Astrocyte of the spinal cord (primary cell): ENCODE measurements at regions not wholly inside any gene's neighbourhood (a gene's known extent, or its start where the extent isn't known, plus 50 kb on each side); places are given as distances from the start of the nearest gene placed in this dataset.

Experiments used
- DNase-seq: peaks from one replicate; pipeline ENCODE4 v3.0.0; 2011; ENCODE audit warnings: low read depth, low spot score
- H3K4me3 ChIP-seq: 2 replicates; pipeline ENCODE4 v1.5.1; 2011; ENCODE audit warnings: low read depth, mild to moderate bottlenecking, low read length, moderate library complexity
- CTCF ChIP-seq: IDR thresholded peaks from 2 replicates; pipeline ENCODE4 v1.5.1; 2012; ENCODE audit warnings: low read depth, mild to moderate bottlenecking, low read length, inconsistent platforms
- in situ Hi-C: cut with HindIII; loops from 2 replicates; pipeline ENCODE4 v1.10.0; 2017; ENCODE audit warnings: low sequenced_read_pairs

- TF ChIP-seq CTCF = no peak
- in situ Hi-C loops = no loop called here
- DNase-seq = no peak
- no peak overlapping the region for H3K4me3 ChIP-seq
These were observed 170.5 kb downstream of the FOXD2 start for GRCh38 chr1:47608296-47608875.

GRCh38 chr1:47611992-47612391, 174.1 kb downstream of the FOXD2 start:
- no peak for DNase-seq
- TF ChIP-seq CTCF = no peak
- in situ Hi-C loops = no loop called here
- H3K4me3 ChIP-seq = no peak overlapping the region

- H3K4me3 ChIP-seq = no peak overlapping the region
- DNase-seq = no peak
- no peak for TF ChIP-seq CTCF
- in situ Hi-C loops = no loop called here
These were observed 175.0 kb downstream of the FOXD2 start for GRCh38 chr1:47612819-47613218.

GRCh38 chr1:47616036-47616435, 178.2 kb downstream of the FOXD2 start:
- no peak for DNase-seq
- no peak overlapping the region for H3K4me3 ChIP-seq
- TF ChIP-seq CTCF = no peak
- in situ Hi-C loops = no loop called here

GRCh38 chr1:47616906-47617305, 179.1 kb downstream of the FOXD2 start:
- DNase-seq = no peak
- no peak overlapping the region for H3K4me3 ChIP-seq
- in situ Hi-C loops = no loop called here
- no peak for TF ChIP-seq CTCF

- DNase-seq = no peak
- H3K4me3 ChIP-seq = no peak overlapping the region
- in situ Hi-C loops = no loop called here
- TF ChIP-seq CTCF = no peak
These were observed 179.8 kb downstream of the FOXD2 start for GRCh38 chr1:47617381-47618221.
